Hepatocyte (in vitro differentiated cells): ENCODE measurements at regions not wholly inside any gene's neighbourhood (a gene's known extent, or its start where the extent isn't known, plus 50 kb on each side); places are given as distances from the start of the nearest gene placed in this dataset.
A peak's percentile ranks its signal among the peaks of the same experiment; 100 is the strongest.

Source experiments
- DNase-seq: peaks from one replicate; pipeline ENCODE4 v3.0.0-alpha.2; 2016; ENCODE audit warnings: low spot score
- H2AFZ ChIP-seq: fragments of 200-600 bp; sonication (generic); 2 replicates; pipeline ENCODE4 v1.6.0; 2016; ENCODE audit warnings: antibody characterized with exemption, mild to moderate bottlenecking
- H3K27ac ChIP-seq: fragments of 200-600 bp; sonication (generic); 2 replicates; pipeline ENCODE4 v1.5.1; 2016; ENCODE audit warnings: mild to moderate bottlenecking
- H3K27me3 ChIP-seq: fragments of 200-600 bp; sonication (generic); 2 replicates; pipeline ENCODE4 v1.6.1; 2016
- H3K36me3 ChIP-seq: fragments of 200-600 bp; sonication (generic); replicated peaks from 2 replicates; pipeline ENCODE4 v1.5.1; 2016; ENCODE audit warnings: low read depth; ENCODE audit not compliant: insufficient read depth
- H3K4me1 ChIP-seq: fragments of 200-600 bp; sonication (generic); 2 replicates; pipeline ENCODE4 v1.5.1; 2016; ENCODE audit warnings: mild to moderate bottlenecking, moderate library complexity; ENCODE audit not compliant: insufficient read depth
- H3K4me2 ChIP-seq: fragments of 200-600 bp; sonication (generic); 2 replicates; pipeline ENCODE4 v1.6.0; 2016
- H3K4me3 ChIP-seq: fragments of 200-600 bp; sonication (generic); 2 replicates; pipeline ENCODE4 v1.5.1; 2016; ENCODE audit warnings: mild to moderate bottlenecking
- H3K79me2 ChIP-seq: fragments of 200-600 bp; sonication (generic); 2 replicates; pipeline ENCODE4 v1.6.0; 2017; ENCODE audit warnings: mild to moderate bottlenecking
- H3K9me2 ChIP-seq: fragments of 200-600 bp; sonication (generic); replicated peaks from 2 replicates; pipeline ENCODE4 v1.6.0; 2017; ENCODE audit warnings: mild to moderate bottlenecking; ENCODE audit not compliant: insufficient read depth
- H3K9me3 ChIP-seq: fragments of 200-600 bp; sonication (generic); 2 replicates; pipeline ENCODE4 v1.5.1; 2016; ENCODE audit warnings: low read depth, mild to moderate bottlenecking
- H4K20me1 ChIP-seq: fragments of 200-600 bp; sonication (generic); 2 replicates; pipeline ENCODE4 v1.6.0; 2016; ENCODE audit warnings: mild to moderate bottlenecking; ENCODE audit not compliant: insufficient read depth, poor library complexity, severe bottlenecking
- EZH2 ChIP-seq: fragments of 200-600 bp; sonication (generic); IDR thresholded peaks from 2 replicates; pipeline ENCODE4 v1.6.1; 2016; ENCODE audit warnings: antibody characterized with exemption, mild to moderate bottlenecking, borderline replicate concordance
- EZH2phosphoT487 ChIP-seq: fragments of 200-600 bp; sonication (generic); IDR thresholded peaks from one replicate; pipeline ENCODE4 v1.6.1; 2018; ENCODE audit warnings: antibody characterized with exemption, mild to moderate bottlenecking, low read depth, moderate library complexity; ENCODE audit not compliant: unreplicated experiment, severe bottlenecking
- WGBS: methylation state at CpG from one replicate; pipeline ENCODE4 v1.1.6; 2016; ENCODE audit warnings: low lambda C conversion rate; ENCODE audit errors: missing lambda C conversion rate; 5-methylcytosine and 5-hydroxymethylcytosine counted together
- TF ChIP-seq, protein P1 (sequence below): fragments of 200-600 bp; sonication (generic); IDR thresholded peaks from 2 replicates; pipeline ENCODE4 v1.5.1; 2016; ENCODE audit warnings: antibody characterized with exemption, mild to moderate bottlenecking; ENCODE audit not compliant: poor library complexity

DNA sequence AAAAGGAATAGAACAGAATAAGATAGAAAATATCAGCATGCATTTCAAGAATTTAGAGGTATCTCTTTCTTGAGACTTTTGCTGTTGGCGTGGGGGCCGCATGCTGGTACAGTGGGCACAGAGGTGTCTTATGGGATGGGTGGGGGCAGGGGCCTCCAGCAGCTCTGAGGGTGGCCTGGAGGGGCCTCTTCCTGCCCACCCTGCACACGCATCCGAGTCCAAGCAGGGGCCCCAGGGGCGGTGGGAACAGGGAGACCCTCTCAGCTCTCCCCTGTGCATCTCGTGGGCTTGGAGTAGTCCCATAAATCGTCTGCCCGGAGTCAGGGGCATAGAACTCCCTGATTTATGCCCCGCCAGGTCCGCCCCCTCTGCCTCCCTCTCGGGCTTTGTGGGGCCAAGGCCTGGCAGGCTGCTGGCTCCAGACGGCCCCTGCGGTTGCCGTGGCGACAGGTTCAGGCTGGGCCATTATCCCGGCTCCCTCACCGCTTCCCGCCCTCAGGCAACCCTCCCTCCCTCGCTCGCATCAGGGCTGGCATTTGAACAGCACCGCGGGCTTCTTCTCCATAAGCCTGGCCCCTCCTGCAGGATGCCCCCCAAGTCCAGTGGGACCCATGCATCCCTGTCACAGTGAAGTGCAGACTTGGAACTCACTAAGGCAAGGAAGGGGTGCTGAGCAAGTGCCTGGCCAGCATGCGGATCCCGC is 133.2 kb upstream of the ZBTB40 start:
- H3K9me2 ChIP-seq: no peaks in the 10 kb centered on the region
- H3K79me2 ChIP-seq: no peaks in the 10 kb centered on the region
- H2AFZ ChIP-seq: no peak overlapping the region
- H3K4me1 ChIP-seq: peaks cover 5% of the 10 kb centered on the region
- H3K9me3 ChIP-seq: no peaks in the 10 kb centered on the region
- no peaks in the 10 kb centered on the region for H4K20me1 ChIP-seq
- DNase-seq: peak; percentile 64
- 43% methylated on average over 21 of the region's 24 CpGs for WGBS
- no peak for TF ChIP-seq EZH2phosphoT487
- TF ChIP-seq, protein P1, sequence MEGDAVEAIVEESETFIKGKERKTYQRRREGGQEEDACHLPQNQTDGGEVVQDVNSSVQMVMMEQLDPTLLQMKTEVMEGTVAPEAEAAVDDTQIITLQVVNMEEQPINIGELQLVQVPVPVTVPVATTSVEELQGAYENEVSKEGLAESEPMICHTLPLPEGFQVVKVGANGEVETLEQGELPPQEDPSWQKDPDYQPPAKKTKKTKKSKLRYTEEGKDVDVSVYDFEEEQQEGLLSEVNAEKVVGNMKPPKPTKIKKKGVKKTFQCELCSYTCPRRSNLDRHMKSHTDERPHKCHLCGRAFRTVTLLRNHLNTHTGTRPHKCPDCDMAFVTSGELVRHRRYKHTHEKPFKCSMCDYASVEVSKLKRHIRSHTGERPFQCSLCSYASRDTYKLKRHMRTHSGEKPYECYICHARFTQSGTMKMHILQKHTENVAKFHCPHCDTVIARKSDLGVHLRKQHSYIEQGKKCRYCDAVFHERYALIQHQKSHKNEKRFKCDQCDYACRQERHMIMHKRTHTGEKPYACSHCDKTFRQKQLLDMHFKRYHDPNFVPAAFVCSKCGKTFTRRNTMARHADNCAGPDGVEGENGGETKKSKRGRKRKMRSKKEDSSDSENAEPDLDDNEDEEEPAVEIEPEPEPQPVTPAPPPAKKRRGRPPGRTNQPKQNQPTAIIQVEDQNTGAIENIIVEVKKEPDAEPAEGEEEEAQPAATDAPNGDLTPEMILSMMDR: no peak
- TF ChIP-seq EZH2: no peak
- no peak overlapping the region for H3K4me3 ChIP-seq
- no peaks in the 10 kb centered on the region for H3K27me3 ChIP-seq
- no peak overlapping the region for H3K27ac ChIP-seq
- H3K4me2 ChIP-seq: no peak overlapping the region
- H3K36me3 ChIP-seq: no peaks in the 10 kb centered on the region

GRCh38 chr1:22319608-22320007 is 132.0 kb upstream of the ZBTB40 start:
- no peaks in the 10 kb centered on the region for H3K9me2 ChIP-seq
- no peaks in the 10 kb centered on the region for H3K36me3 ChIP-seq
- no peak for DNase-seq
- 93% methylated on average over 5 of the region's 5 CpGs for WGBS
- no peaks in the 10 kb centered on the region for H3K9me3 ChIP-seq
- no peaks in the 10 kb centered on the region for H3K27me3 ChIP-seq
- H3K4me2 ChIP-seq: no peak overlapping the region
- no peak overlapping the region for H2AFZ ChIP-seq
- no peak overlapping the region for H3K4me3 ChIP-seq
- H3K4me1 ChIP-seq: peaks cover 5% of the 10 kb centered on the region
- no peak overlapping the region for H3K27ac ChIP-seq
- no peaks in the 10 kb centered on the region for H3K79me2 ChIP-seq
- H4K20me1 ChIP-seq: no peaks in the 10 kb centered on the region
- TF ChIP-seq, protein P1: no peak
- TF ChIP-seq EZH2phosphoT487: no peak
- TF ChIP-seq EZH2: no peak

DNA sequence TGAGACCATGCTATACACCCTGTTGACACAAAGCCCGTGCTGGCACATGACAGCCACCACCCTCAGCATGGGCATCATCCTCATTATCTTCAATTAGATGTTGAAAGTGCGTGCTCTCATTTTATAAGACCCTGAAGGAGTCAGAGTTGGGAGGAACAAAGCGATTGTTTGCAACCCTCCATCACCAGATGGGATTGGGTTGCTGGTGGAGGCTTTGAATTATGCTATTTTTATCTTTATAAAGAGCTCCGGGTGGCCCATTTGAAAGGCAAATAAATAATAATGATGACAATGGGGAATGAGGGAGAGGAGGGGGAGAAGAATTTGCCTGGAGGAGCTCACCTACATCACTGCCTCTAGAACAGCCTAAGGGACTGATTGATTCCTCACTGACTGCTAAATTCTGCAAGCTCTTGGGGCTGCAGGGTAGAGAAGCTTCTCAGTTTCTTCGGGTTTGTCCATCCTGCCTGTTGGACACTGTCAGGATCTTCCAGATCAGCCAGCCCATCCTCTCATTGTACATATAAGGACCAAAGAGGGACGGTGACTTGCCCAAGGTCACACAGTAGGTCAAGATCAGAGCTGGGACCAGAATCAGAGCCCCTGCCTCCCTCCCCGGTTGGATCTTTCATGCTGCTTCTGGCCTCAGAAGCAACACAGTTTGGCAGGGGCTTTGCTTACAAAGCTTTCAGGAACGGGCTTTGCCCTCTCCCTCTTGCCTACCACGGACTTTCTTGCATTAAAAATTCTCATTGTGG is 130.9 kb upstream of the ZBTB40 start:
- DNase-seq: no peak
- WGBS: 65% methylated on average over 9 of the region's 9 CpGs
- Histone ChIP-seq H3K4me3 (no peak overlapping the region), H3K9me2 (no peaks in the 10 kb centered on the region), H3K9me3 (no peaks in the 10 kb centered on the region), H3K36me3 (no peaks in the 10 kb centered on the region), H3K27me3 (no peaks in the 10 kb centered on the region), H3K79me2 (no peaks in the 10 kb centered on the region), H4K20me1 (no peaks in the 10 kb centered on the region), H3K27ac (no peak overlapping the region), H3K4me2 (no peak overlapping the region), H3K4me1 (peaks cover 5% of the 10 kb centered on the region), H2AFZ (no peak overlapping the region)
- no peak for TF ChIP-seq EZH2
- TF ChIP-seq, protein P1: no peak
- TF ChIP-seq EZH2phosphoT487: no peak
